Umbilical cord (tissue), 1 donor: ENCODE measurements at regions not wholly inside any gene's neighbourhood (a gene's known extent, or its start where the extent isn't known, plus 50 kb on each side); places are given as distances from the start of the nearest gene placed in this dataset.

ENCODE experiments used
- DNase-seq: peaks from one replicate; pipeline ENCODE4 v3.0.0-alpha.2; 2015; ENCODE audit warnings: low spot score

GRCh38 chr17:34776456-34777443, 184.5 kb downstream of the CCT6B start:
- DNase-seq, result no peak

GRCh38 chr17:34773036-34773435, 188.2 kb downstream of the CCT6B start:
- DNase-seq, result no peak

GRCh38 chr17:34771891-34772290, 189.4 kb downstream of the CCT6B start:
- DNase-seq, result no peak

- DNase-seq, result no peak
Measured at GRCh38 chr17:34770586-34770985, 190.7 kb downstream of the CCT6B start.

GRCh38 chr17:34769899-34770298, 190.5 kb downstream of the TMEM132E start:
- DNase-seq, result no peak

GRCh38 chr17:34769049-34769448, 189.7 kb downstream of the TMEM132E start:
- DNase-seq, result no peak

- DNase-seq, result no peak
Measured at GRCh38 chr17:34765291-34765690, 185.9 kb downstream of the TMEM132E start.

- no peak for DNase-seq
Measured at GRCh38 chr17:34764716-34765115, 185.3 kb downstream of the TMEM132E start.

GRCh38 chr17:34763728-34764665, 184.6 kb downstream of the TMEM132E start:
- peak; percentile 75 for DNase-seq

- DNase-seq, result no peak
Measured at GRCh38 chr17:34762078-34762477, 182.7 kb downstream of the TMEM132E start.

- DNase-seq, result no peak
Measured at GRCh38 chr17:34761646-34762045, 182.3 kb downstream of the TMEM132E start.

- no peak for DNase-seq
Measured at GRCh38 chr17:34760931-34761495, 181.6 kb downstream of the TMEM132E start.

GRCh38 chr17:34758718-34759117, 179.3 kb downstream of the TMEM132E start:
- no peak for DNase-seq

- no peak for DNase-seq
Measured at GRCh38 chr17:34758316-34758715, 178.9 kb downstream of the TMEM132E start.

- DNase-seq, result no peak
Measured at GRCh38 chr17:34757611-34758010, 178.2 kb downstream of the TMEM132E start.

GRCh38 chr17:34757106-34757505, 177.7 kb downstream of the TMEM132E start:
- DNase-seq, result no peak

- peak; percentile 56 for DNase-seq
Measured at GRCh38 chr17:34756637-34757021, 177.2 kb downstream of the TMEM132E start.

GRCh38 chr17:34755981-34756636, 176.7 kb downstream of the TMEM132E start:
- no peak for DNase-seq

GRCh38 chr17:34755371-34755770, 176.0 kb downstream of the TMEM132E start:
- no peak for DNase-seq

GRCh38 chr17:34750004-34750403, 170.6 kb downstream of the TMEM132E start:
- no peak for DNase-seq

GRCh38 chr17:34741967-34742366, 162.6 kb downstream of the TMEM132E start:
- no peak for DNase-seq
